OCI-LY7 (cell line): ENCODE measurements at regions not wholly inside any gene's neighbourhood (a gene's known extent, or its start where the extent isn't known, plus 50 kb on each side); places are given as distances from the start of the nearest gene placed in this dataset.

Source experiments
- CTCF ChIP-seq: fragments of 200-600 bp; sonication (generic); conservative IDR thresholded peaks from 2 replicates; pipeline ENCODE4 v1.5.1; 2014; ENCODE audit warnings: mild to moderate bottlenecking, antibody characterized with exemption, low read length, moderate library complexity, mixed read lengths
- EZH2phosphoT487 ChIP-seq: fragments of 200-600 bp; sonication (generic); IDR thresholded peaks from 2 replicates; pipeline ENCODE4 v1.6.1; 2018; ENCODE audit warnings: low read depth, borderline replicate concordance, mild to moderate bottlenecking, mixed run types, antibody characterized with exemption, low read length, moderate library complexity, mixed read lengths

DNA sequence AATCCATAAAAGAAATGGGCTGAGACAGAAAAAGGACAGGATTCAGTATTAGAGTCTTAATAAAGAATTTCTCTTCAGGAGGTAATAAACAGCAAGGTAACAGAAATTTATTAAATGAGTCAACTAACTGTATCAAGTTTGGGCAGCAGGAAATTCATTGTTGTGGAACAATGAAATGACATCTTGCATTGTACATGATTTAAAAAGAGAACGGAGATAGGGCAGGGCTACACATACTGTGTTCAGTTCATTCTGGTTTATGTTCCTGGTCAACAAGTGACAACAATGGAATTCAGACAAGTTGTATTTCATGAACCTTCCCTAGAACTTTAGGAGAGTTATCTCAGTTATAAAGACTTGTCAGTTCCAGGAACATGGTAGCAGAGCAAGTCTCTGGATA lies 961.3 kb downstream of the SOCS6 start:
- TF ChIP-seq CTCF, result no peak
- no peak for TF ChIP-seq EZH2phosphoT487
